ENCODE measurements at regions not wholly inside any gene's neighbourhood (a gene's known extent, or its start where the extent isn't known, plus 50 kb on each side); places are given as distances from the start of the nearest gene placed in this dataset.

- H3K27ac ChIP-seq = no peak overlapping the region
- H3K9me3 ChIP-seq = no peaks in the 10 kb centered on the region
- H3K4me2 ChIP-seq = no peak overlapping the region
- POLR2A ChIA-PET = no interaction called here
- H3K4me1 ChIP-seq = no peaks in the 10 kb centered on the region
- DNase-seq (ENCODE audit: low read depth in 1 of 2, low spot score in 1 of 2) = peak in 1 of 2 experiments; percentile 2
- CTCF ChIA-PET = no interaction called here
- TF ChIP-seq KDM1A (IDR thresholded peaks at IDR 0.05; ENCODE audit: low read depth) = no peak
- TF ChIP-seq POLR2AphosphoS2 (conservative IDR thresholded peaks at IDR 0.05; ENCODE audit: low read length) = no peak
- TF ChIP-seq FOXS1 (CRISPR knock-in tag; IDR thresholded peaks at IDR 0.05) = no peak
- no peak for TF ChIP-seq CBX8 (IDR thresholded peaks at IDR 0.05)
- no peak for TF ChIP-seq RFX5 (IDR thresholded peaks at IDR 0.05)
- TF ChIP-seq FOSL2 (IDR thresholded peaks at IDR 0.05) = no peak
- no peak for TF ChIP-seq FOSL2 (CRISPR knock-in tag; IDR thresholded peaks at IDR 0.05)
- no peak for TF ChIP-seq ZNF302 (CRISPR knock-in tag; IDR thresholded peaks at IDR 0.05)
- TF ChIP-seq HEYL (CRISPR knock-in tag; IDR thresholded peaks at IDR 0.05) = no peak
- FAIRE-seq = no peak
- no peak overlapping the region for H3K4me3 ChIP-seq
- no peak for ATAC-seq
- WGBS (ENCODE audit: missing lambda C conversion rate) = 0% methylated on average over 3 of the region's 3 CpGs
Observed at GRCh38 chr4:120544838-120545237, 377.7 kb downstream of the PRDM5 start.

GRCh38 chr4:120540625-120541024 is 381.9 kb downstream of the PRDM5 start:
- no peaks in the 10 kb centered on the region for H3K9me3 ChIP-seq
- DNase-seq (ENCODE audit: low read depth in 1 of 2, low spot score in 1 of 2) (no peak), FAIRE-seq (no peak), ATAC-seq (no peak)
- 29% methylated on average over 5 of the region's 5 CpGs for WGBS (ENCODE audit: missing lambda C conversion rate)
- ChIA-PET CTCF (interaction anchor here (0.7 kb wide), 1 partner anchor 1734 kb away, joined by 3 read pairs; no protein-coding TSS in a partner anchor), POLR2A (no interaction called here)
- TF ChIP-seq, protein P1, sequence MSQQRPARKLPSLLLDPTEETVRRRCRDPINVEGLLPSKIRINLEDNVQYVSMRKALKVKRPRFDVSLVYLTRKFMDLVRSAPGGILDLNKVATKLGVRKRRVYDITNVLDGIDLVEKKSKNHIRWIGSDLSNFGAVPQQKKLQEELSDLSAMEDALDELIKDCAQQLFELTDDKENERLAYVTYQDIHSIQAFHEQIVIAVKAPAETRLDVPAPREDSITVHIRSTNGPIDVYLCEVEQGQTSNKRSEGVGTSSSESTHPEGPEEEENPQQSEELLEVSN (IDR thresholded peaks at IDR 0.05; ENCODE audit: borderline replicate concordance, low read depth) = no peak
- no peak for TF ChIP-seq PHF8 (IDR thresholded peaks at IDR 0.05; ENCODE audit: borderline replicate concordance, low read depth)
- TF ChIP-seq HEYL (CRISPR knock-in tag; IDR thresholded peaks at IDR 0.05) = no peak
- no peak for TF ChIP-seq CBX2 (IDR thresholded peaks at IDR 0.05; ENCODE audit: borderline replicate concordance, low read depth)
- TF ChIP-seq EHF (CRISPR knock-in tag; IDR thresholded peaks at IDR 0.05) = no peak
- TF ChIP-seq HMGXB4 (CRISPR knock-in tag; IDR thresholded peaks at IDR 0.05; ENCODE audit: borderline replicate concordance) = no peak
- no peak for TF ChIP-seq FOXS1 (CRISPR knock-in tag; IDR thresholded peaks at IDR 0.05)
- no peak for TF ChIP-seq NPAS2 (CRISPR knock-in tag; IDR thresholded peaks at IDR 0.05; ENCODE audit: borderline replicate concordance)
- no peak for TF ChIP-seq ELK1 (IDR thresholded peaks at IDR 0.05; ENCODE audit: low read depth, low read length)
- TF ChIP-seq ZNF302 (CRISPR knock-in tag; IDR thresholded peaks at IDR 0.05) = no peak
- TF ChIP-seq EHMT2 (IDR thresholded peaks at IDR 0.05; ENCODE audit: low read depth) = no peak
- TF ChIP-seq CEBPB (IDR thresholded peaks at IDR 0.05) = no peak
- no peak for TF ChIP-seq RCOR1 (IDR thresholded peaks at IDR 0.05; ENCODE audit: low read depth, low read length)
- TF ChIP-seq NFE2L2 (conservative IDR thresholded peaks at IDR 0.05; ENCODE audit: low read length) = no peak
- no peak overlapping the region for H3K4me3 ChIP-seq
- no peaks in the 10 kb centered on the region for H3K4me1 ChIP-seq
- H3K27ac ChIP-seq = no peak overlapping the region
- H3K4me2 ChIP-seq = no peak overlapping the region

DNA sequence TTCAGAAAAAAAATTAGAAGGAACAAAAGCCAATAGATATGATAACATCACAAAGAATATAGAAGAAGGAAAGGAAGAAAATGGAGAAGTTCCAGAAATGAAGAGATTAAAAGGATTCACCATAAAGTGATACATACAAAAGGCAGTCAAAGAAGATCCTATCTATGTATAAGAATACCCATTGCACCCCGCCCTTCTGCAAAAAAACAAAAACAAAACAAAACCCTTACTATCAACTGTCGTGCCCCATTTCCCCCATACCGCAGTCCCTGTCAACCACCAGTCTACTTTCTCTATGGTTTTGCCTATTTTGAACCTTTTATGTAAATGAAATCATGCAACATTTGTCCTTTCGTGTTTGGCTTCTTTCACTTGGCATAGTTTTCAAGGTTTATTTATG is 385.6 kb downstream of the PRDM5 start:
- Histone ChIP-seq H3K4me1 (no peaks in the 10 kb centered on the region), H3K27ac (no peak overlapping the region), H3K4me3 (no peak overlapping the region), H3K9me3 (no peaks in the 10 kb centered on the region), H3K4me2 (no peak overlapping the region)
- ChIA-PET POLR2A (no interaction called here), CTCF (no interaction called here)
- WGBS (ENCODE audit: missing lambda C conversion rate) = 11% methylated on average over 4 of the region's 4 CpGs
- FAIRE-seq = no peak
- no peak for TF ChIP-seq BHLHE40 (IDR thresholded peaks at IDR 0.05; ENCODE audit: low read depth, low read length)
- no peak for TF ChIP-seq NPAS2 (CRISPR knock-in tag; IDR thresholded peaks at IDR 0.05; ENCODE audit: borderline replicate concordance)
- TF ChIP-seq, protein P2, sequence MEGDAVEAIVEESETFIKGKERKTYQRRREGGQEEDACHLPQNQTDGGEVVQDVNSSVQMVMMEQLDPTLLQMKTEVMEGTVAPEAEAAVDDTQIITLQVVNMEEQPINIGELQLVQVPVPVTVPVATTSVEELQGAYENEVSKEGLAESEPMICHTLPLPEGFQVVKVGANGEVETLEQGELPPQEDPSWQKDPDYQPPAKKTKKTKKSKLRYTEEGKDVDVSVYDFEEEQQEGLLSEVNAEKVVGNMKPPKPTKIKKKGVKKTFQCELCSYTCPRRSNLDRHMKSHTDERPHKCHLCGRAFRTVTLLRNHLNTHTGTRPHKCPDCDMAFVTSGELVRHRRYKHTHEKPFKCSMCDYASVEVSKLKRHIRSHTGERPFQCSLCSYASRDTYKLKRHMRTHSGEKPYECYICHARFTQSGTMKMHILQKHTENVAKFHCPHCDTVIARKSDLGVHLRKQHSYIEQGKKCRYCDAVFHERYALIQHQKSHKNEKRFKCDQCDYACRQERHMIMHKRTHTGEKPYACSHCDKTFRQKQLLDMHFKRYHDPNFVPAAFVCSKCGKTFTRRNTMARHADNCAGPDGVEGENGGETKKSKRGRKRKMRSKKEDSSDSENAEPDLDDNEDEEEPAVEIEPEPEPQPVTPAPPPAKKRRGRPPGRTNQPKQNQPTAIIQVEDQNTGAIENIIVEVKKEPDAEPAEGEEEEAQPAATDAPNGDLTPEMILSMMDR (IDR thresholded peaks at IDR 0.05) = no peak
- TF ChIP-seq KDM1A (IDR thresholded peaks at IDR 0.05; ENCODE audit: low read depth) = no peak
- no peak for TF ChIP-seq ESRRA (IDR thresholded peaks at IDR 0.05; ENCODE audit: borderline replicate concordance, low read length)
- TF ChIP-seq SMC3 (IDR thresholded peaks at IDR 0.05) = no peak
- no peak for TF ChIP-seq MAFK (IDR thresholded peaks at IDR 0.05; ENCODE audit: partially characterized antibody)
- TF ChIP-seq PHF8 (IDR thresholded peaks at IDR 0.05; ENCODE audit: borderline replicate concordance, low read depth) = no peak
- TF ChIP-seq NR3C1 (IDR thresholded peaks at IDR 0.05) = no peak
- no peak for TF ChIP-seq CEBPB (IDR thresholded peaks at IDR 0.05)
- no peak for TF ChIP-seq EHF (CRISPR knock-in tag; IDR thresholded peaks at IDR 0.05)
- TF ChIP-seq HMGXB4 (CRISPR knock-in tag; IDR thresholded peaks at IDR 0.05; ENCODE audit: borderline replicate concordance) = no peak
- no peak for TF ChIP-seq NFE2L2 (conservative IDR thresholded peaks at IDR 0.05; ENCODE audit: low read length)
- no peak for ATAC-seq
- DNase-seq (ENCODE audit: low read depth in 1 of 2, low spot score in 1 of 2) = no peak

All from A549 (cell line).